A549 (cell line): ENCODE measurements at regions not wholly inside any gene's neighbourhood (a gene's known extent, or its start where the extent isn't known, plus 50 kb on each side); places are given as distances from the start of the nearest gene placed in this dataset.

Experiments used
- CHD4 ChIP-seq: fragments of 200-600 bp; sonication (generic); IDR thresholded peaks from 2 replicates; pipeline ENCODE4 v1.6.1; 2016; ENCODE audit warnings: antibody characterized with exemption, mild to moderate bottlenecking, borderline replicate concordance
- REST ChIP-seq: fragments of 200-600 bp; sonication (generic); IDR thresholded peaks from 2 replicates; pipeline ENCODE4 v1.6.1; 2016; ENCODE audit warnings: antibody characterized with exemption, mild to moderate bottlenecking, moderate library complexity
- TP53 ChIP-seq: fragments of 250-450 bp; sonication (Bioruptor Pico); IDR thresholded peaks from 2 replicates; pipeline ENCODE4 v1.5.0; 2021; ENCODE audit warnings: mild to moderate bottlenecking, moderate library complexity

GRCh38 chr2:9769171-9770005 lies 73.9 kb upstream of the TAF1B start:
- TF ChIP-seq CHD4: no peak
- TF ChIP-seq TP53 (CRISPR knock-in tag): no peak
- no peak for TF ChIP-seq REST
